NCI-H128 (cell line): ENCODE measurements at regions not wholly inside any gene's neighbourhood (a gene's known extent, or its start where the extent isn't known, plus 50 kb on each side); places are given as distances from the start of the nearest gene placed in this dataset.
"Not testable (repeated sequence)": the region's sequence is repeated elsewhere in the genome, so short reads cannot be mapped to it uniquely, and the experiment has no call there.

ENCODE experiments used
- DNase-seq: peaks from one replicate; lab custom pipeline; 2025; ENCODE audit not compliant: unreplicated experiment; lab: John Stamatoyannopoulos, UW

GRCh38 chr20:26218301-26218700 is 521.6 kb upstream of the ZNF337 start:
- DNase-seq, result no peak

GRCh38 chr20:26216025-26216424 is 519.4 kb upstream of the ZNF337 start:
- DNase-seq, result no peak

GRCh38 chr20:26214991-26215390 is 518.3 kb upstream of the ZNF337 start:
- no peak for DNase-seq

GRCh38 chr20:26209171-26209941 is 512.7 kb upstream of the ZNF337 start:
- DNase-seq, result no peak

- no peak for DNase-seq
Observed at GRCh38 chr20:26208296-26209091, 511.8 kb upstream of the ZNF337 start.

GRCh38 chr20:26207967-26208295 is 511.3 kb upstream of the ZNF337 start:
- DNase-seq, result not testable (repeated sequence)

- DNase-seq, result no peak
Observed at GRCh38 chr20:26207237-26207966, 510.7 kb upstream of the ZNF337 start.

GRCh38 chr20:26205350-26205749 is 508.7 kb upstream of the ZNF337 start:
- DNase-seq, result no peak

GRCh38 chr20:26201026-26201425 is 504.4 kb upstream of the ZNF337 start:
- not testable (repeated sequence) for DNase-seq

- DNase-seq, result not testable (repeated sequence)
Observed at GRCh38 chr20:26187329-26187728, 490.7 kb upstream of the ZNF337 start.

GRCh38 chr20:26183720-26184119 is 487.1 kb upstream of the ZNF337 start:
- not testable (repeated sequence) for DNase-seq

- not testable (repeated sequence) for DNase-seq
Observed at GRCh38 chr20:26181364-26181763, 484.7 kb upstream of the ZNF337 start.

GRCh38 chr20:26171875-26172274 is 475.2 kb upstream of the ZNF337 start:
- not testable (repeated sequence) for DNase-seq

GRCh38 chr20:26169506-26169905 is 472.9 kb upstream of the ZNF337 start:
- DNase-seq, result no peak

GRCh38 chr20:26167499-26167898 is 470.8 kb upstream of the ZNF337 start:
- no peak for DNase-seq

- DNase-seq, result no peak
Observed at GRCh38 chr20:26163890-26164289, 467.2 kb upstream of the ZNF337 start.

GRCh38 chr20:26163151-26163550 is 466.5 kb upstream of the ZNF337 start:
- not testable (repeated sequence) for DNase-seq

- DNase-seq, result not testable (repeated sequence)
Observed at GRCh38 chr20:26161741-26162140, 465.1 kb upstream of the ZNF337 start.

- DNase-seq, result not testable (repeated sequence)
Observed at GRCh38 chr20:26160916-26161315, 464.3 kb upstream of the ZNF337 start.

GRCh38 chr20:26154224-26154623 is 457.6 kb upstream of the ZNF337 start:
- DNase-seq, result no peak

GRCh38 chr20:26135325-26136110 is 438.9 kb upstream of the ZNF337 start:
- no peak for DNase-seq
